Mucosa of stomach (tissue), 1 donor: ENCODE measurements at regions not wholly inside any gene's neighbourhood (a gene's known extent, or its start where the extent isn't known, plus 50 kb on each side); places are given as distances from the start of the nearest gene placed in this dataset.
"Not testable (repeated sequence)": the region's sequence is repeated elsewhere in the genome, so short reads cannot be mapped to it uniquely, and the experiment has no call there.

ENCODE experiments used
- H3K27me3 ChIP-seq: one replicate; pipeline ENCODE4 v1.7.0; 2013; ENCODE audit warnings: mild to moderate bottlenecking, low read length; ENCODE audit not compliant: control insufficient read depth, insufficient read depth
- H3K36me3 ChIP-seq: one replicate; pipeline ENCODE4 v1.7.0; 2013; ENCODE audit warnings: low read length; ENCODE audit not compliant: control insufficient read depth, insufficient read depth
- H3K4me1 ChIP-seq: one replicate; pipeline ENCODE4 v1.7.0; 2013; ENCODE audit warnings: mild to moderate bottlenecking, low read length; ENCODE audit not compliant: control insufficient read depth, insufficient read depth
- H3K4me3 ChIP-seq: one replicate; pipeline ENCODE4 v1.7.0; 2013; ENCODE audit warnings: low read length
- H3K9ac ChIP-seq: one replicate; pipeline ENCODE4 v1.7.0; 2013; ENCODE audit warnings: mild to moderate bottlenecking, low read length, moderate library complexity
- H3K9me3 ChIP-seq: one replicate; pipeline ENCODE4 v1.7.0; 2013; ENCODE audit warnings: mild to moderate bottlenecking, low read length, moderate library complexity; ENCODE audit not compliant: control insufficient read depth
- donor health status: Pancreatic carcinoma.

- Histone ChIP-seq H3K4me3 (no peak overlapping the region), H3K36me3 (no peaks in the 10 kb centered on the region), H3K9ac (no peak overlapping the region), H3K4me1 (no peaks in the 10 kb centered on the region), H3K9me3 (no peaks in the 10 kb centered on the region), H3K27me3 (peaks cover 44% of the 10 kb centered on the region)
Measured at GRCh38 chr5:1651971-1652872, 128.5 kb upstream of the LPCAT1 start.

DNA sequence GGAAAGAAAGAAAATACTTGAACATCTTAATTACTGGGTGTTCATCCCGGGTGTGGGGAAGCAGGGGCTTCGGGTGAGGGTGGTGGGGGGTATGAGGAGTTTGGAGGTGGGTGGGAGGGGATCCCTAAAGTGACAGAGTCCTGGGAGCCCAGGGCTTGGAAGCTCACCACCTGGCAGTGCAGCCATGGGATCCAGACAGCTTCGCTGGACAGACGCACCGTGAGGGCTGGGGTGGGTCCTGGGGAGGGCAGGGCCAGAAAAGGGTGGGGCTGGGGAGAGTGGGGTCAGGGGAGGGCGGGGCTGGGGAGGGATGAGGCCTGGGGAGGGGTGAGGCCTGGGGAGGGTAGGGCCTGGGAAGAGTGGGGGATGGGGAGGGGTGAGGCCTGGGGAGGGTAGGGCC lies 127.5 kb upstream of the LPCAT1 start:
- Histone ChIP-seq H3K4me3 (no peak overlapping the region), H3K36me3 (no peaks in the 10 kb centered on the region), H3K27me3 (peaks cover 37% of the 10 kb centered on the region), H3K4me1 (no peaks in the 10 kb centered on the region), H3K9me3 (no peaks in the 10 kb centered on the region), H3K9ac (no peak overlapping the region)

DNA sequence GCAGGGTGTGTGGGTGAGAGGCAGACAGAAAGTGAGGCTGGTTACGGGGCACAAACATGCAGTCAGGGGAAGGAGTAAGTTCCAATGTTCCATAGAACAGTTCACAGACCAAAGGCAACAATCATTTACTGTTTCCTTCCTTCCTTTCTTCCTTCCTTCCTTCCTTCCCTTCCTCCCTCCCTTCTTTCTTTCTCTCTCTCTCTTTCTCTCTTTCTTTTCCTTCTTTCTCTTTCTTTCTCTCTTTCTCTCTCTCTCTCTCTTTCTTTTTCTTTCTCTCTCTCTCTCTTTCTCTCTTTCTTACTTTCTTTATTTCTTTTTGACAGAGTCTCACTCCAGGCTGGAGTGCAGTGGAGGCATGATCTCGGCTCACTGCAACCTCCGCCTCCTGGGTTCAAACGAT lies 125.8 kb upstream of the LPCAT1 start:
- Histone ChIP-seq H3K4me1 (peaks cover 6% of the 10 kb centered on the region), H3K9me3 (no peaks in the 10 kb centered on the region), H3K27me3 (peaks cover 32% of the 10 kb centered on the region), H3K36me3 (no peaks in the 10 kb centered on the region), H3K4me3 (no peak overlapping the region), H3K9ac (no peak overlapping the region)

DNA sequence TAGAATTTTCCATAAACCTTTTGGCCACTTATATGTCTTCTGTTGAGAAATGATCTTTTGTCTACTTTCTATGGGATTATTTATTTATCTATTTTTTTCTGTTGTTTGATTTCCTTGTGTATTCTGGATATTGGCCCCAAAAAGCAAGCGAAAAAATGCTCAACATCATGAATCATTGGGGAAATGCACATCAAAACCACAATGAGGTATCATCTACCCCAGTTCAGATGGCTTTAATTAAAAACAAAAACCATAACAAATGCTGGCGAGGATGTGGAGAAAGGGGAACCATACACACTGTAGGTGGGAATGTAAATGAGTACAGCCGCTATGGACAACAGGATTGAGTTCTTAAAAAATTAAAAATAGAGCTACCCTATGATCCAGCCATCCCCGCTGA lies 125.0 kb upstream of the LPCAT1 start:
- Histone ChIP-seq H3K9ac (no peak overlapping the region), H3K27me3 (peaks cover 32% of the 10 kb centered on the region), H3K9me3 (no peaks in the 10 kb centered on the region)

DNA sequence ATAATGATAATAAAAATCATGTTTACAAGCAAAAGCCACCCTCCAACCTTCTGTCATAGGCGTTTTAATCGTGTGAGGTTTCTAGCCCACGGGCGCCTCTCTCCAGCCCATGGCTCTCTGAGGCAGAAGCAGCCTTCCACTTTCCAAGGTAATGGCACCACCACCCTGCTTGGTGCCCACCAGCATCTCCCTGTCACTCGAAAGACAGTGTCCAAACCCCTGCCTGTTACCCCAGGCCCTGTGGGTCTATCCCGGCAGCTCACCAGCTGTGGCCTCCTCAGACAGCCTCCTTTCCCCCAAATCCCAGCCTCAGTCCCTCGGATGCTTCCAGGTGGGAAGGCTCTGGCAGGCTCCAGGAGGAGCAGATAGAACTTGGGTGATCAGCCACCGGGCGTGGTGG lies 123.8 kb upstream of the LPCAT1 start:
- H3K4me3 ChIP-seq: no peak overlapping the region
- peaks cover 33% of the 10 kb centered on the region for H3K27me3 ChIP-seq

More for the DNA sequence above, 125.0 kb upstream of the LPCAT1 start:
- Histone ChIP-seq H3K36me3 (no peaks in the 10 kb centered on the region), H3K4me3 (no peak overlapping the region), H3K4me1 (peaks cover 6% of the 10 kb centered on the region)

DNA sequence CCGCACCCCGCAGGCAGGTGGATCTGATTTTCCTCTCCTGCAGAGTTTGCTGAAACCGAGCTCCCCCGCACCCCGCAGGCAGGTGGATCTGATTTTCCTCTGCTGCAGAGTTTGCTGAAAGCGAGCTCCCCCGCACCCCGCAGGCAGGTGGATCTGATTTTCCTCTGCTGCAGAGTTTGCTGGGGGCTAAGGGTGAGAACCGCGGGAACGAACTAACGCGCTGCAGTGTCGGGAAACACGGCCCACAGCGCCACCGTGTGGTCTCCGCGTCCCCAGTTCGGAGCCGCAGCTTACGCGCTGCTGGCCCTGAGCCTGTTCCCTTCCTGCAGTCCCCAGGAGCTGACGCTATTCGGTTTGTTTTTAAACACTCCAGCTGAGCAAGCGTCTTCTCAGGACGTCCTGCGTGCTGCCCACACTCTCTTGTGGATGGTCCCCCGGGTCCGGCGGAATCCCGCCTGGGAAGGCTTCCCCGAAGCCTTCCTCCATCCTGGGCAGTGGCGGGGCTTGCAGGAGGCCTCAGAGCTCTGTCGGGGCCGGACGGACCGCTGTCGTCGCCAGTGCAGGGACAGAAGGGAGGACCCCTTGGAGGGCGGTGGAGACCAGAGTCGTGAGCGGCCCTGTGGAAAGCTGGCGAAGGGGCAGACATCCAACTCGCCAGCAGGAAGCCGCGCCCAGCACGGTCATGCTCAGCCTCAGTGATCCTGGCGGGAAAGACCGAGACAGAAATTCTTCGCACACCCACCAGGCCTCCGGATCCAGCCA lies 121.2 kb upstream of the LPCAT1 start:
- no peaks in the 10 kb centered on the region for H3K9me3 ChIP-seq
- H3K9ac ChIP-seq: no peak overlapping the region
- H3K4me3 ChIP-seq: no peak overlapping the region
- H3K4me1 ChIP-seq: peaks cover 6% of the 10 kb centered on the region
- no peaks in the 10 kb centered on the region for H3K36me3 ChIP-seq
- peaks cover 31% of the 10 kb centered on the region for H3K27me3 ChIP-seq

More for the DNA sequence above, 123.8 kb upstream of the LPCAT1 start:
- Histone ChIP-seq H3K4me1 (peaks cover 6% of the 10 kb centered on the region), H3K9ac (no peak overlapping the region), H3K36me3 (no peaks in the 10 kb centered on the region), H3K9me3 (no peaks in the 10 kb centered on the region)

GRCh38 chr5:1644393-1644809 lies 120.6 kb upstream of the LPCAT1 start:
- H3K27me3 ChIP-seq: peaks cover 31% of the 10 kb centered on the region
- not testable (repeated sequence) for H3K9me3 ChIP-seq, H3K4me1 ChIP-seq, H3K36me3 ChIP-seq, H3K9ac ChIP-seq, H3K4me3 ChIP-seq

DNA sequence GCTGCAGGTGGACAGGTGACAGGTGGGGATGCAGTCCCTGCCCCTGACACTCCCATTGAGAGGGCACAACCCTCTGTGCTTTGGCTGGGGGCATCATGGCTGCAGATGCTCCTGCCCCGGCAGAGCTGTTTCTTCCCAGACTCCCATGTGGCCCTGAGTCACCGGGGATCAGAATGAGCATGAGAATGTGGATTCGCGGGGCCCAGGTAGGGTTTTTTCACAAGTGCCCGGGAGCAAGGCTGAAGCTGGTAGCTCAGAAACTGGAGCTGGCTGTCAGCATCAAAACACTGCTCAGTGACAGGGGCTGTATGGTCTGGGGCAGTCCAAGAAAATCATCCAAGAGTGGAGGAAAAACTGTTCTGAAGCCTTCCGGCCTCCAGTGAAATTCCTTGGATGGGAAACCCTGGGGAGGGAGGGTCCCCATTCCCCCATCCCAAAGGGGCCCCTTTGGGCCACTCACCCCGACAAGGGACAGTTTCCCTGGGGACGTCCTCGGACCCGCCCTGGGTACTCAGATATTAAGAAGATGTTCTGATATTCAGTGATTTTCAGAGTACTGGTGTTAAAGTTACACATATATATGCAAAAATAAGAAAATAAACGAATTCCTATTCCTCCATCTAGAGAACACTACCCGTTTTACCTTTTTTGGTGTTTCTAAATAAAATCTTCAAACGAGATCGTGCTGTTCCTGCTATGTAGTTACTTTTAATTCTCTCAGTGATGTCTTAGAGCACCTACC lies 120.1 kb upstream of the LPCAT1 start:
- H3K36me3 ChIP-seq: no peaks in the 10 kb centered on the region
- no peak overlapping the region for H3K9ac ChIP-seq
- H3K4me1 ChIP-seq: peaks cover 6% of the 10 kb centered on the region
- no peaks in the 10 kb centered on the region for H3K9me3 ChIP-seq
- peaks cover 31% of the 10 kb centered on the region for H3K27me3 ChIP-seq
- no peak overlapping the region for H3K4me3 ChIP-seq

GRCh38 chr5:1642621-1643061 lies 118.9 kb upstream of the LPCAT1 start:
- peaks cover 6% of the 10 kb centered on the region for H3K4me1 ChIP-seq
- H3K9me3 ChIP-seq: no peaks in the 10 kb centered on the region
- H3K36me3 ChIP-seq: no peaks in the 10 kb centered on the region
- no peak overlapping the region for H3K4me3 ChIP-seq
- H3K9ac ChIP-seq: no peak overlapping the region
- peaks cover 31% of the 10 kb centered on the region for H3K27me3 ChIP-seq

DNA sequence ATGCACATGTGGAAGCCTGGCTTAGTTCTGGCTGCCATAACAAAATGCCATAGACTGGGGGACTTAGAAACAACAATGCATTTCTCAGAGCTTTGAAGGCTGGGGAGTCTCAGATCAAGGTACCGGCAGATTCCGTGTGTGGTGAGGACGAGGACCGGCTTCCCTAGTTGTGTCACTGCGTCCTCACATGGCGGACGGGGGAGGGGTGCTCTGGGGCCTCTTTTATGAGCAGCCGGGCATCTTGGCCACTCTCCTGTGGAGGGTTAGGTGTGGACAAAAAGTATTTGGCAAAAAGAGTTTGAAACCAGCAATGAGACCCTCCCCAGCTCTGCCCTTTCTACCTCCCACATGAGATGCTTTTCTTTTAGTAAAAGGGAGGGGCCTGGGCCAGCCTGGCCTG lies 118.5 kb upstream of the LPCAT1 start:
- no peak overlapping the region for H3K4me3 ChIP-seq
- no peaks in the 10 kb centered on the region for H3K36me3 ChIP-seq
- no peak overlapping the region for H3K9ac ChIP-seq
- no peaks in the 10 kb centered on the region for H3K9me3 ChIP-seq
- H3K27me3 ChIP-seq: peaks cover 31% of the 10 kb centered on the region
- H3K4me1 ChIP-seq: peaks cover 6% of the 10 kb centered on the region

DNA sequence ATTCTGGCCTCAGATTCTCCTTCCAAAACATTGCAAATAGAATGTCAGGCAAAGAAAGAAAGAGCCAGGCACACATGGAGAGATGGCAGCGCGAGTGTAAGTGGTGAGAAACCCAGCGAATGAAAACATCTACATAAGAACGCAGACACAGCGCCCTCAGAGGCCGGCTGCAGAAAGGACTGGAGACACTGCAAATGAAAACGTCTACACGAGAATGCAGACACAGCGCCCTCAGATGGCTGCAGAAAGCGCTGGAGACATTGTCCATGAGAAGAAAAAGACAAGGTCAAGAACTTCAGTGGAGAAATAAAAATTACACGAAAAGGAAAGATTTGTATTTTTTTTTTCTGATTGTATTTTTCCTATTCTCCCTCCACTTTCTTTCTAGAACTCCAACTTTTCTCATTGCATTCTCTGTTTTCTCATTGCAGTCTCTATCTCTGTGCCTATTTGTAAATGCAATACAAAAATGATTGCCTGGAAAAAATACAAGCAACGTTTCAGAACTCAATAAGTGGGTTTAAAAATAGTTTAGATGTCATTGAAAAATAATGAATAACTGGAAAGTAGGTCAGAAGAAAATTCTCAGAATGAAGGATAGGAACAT lies 117.9 kb upstream of the LPCAT1 start:
- H3K9ac ChIP-seq: no peak overlapping the region
- peaks cover 6% of the 10 kb centered on the region for H3K4me1 ChIP-seq
- peaks cover 31% of the 10 kb centered on the region for H3K27me3 ChIP-seq
- H3K36me3 ChIP-seq: no peaks in the 10 kb centered on the region
- no peak overlapping the region for H3K4me3 ChIP-seq
- H3K9me3 ChIP-seq: no peaks in the 10 kb centered on the region
